GM23338 (cell line): ENCODE measurements at regions not wholly inside any gene's neighbourhood (a gene's known extent, or its start where the extent isn't known, plus 50 kb on each side); places are given as distances from the start of the nearest gene placed in this dataset.

Source experiments
- ATAC-seq: fragments of 200-7000 bp; cut with Tn5 transposase; 3 replicates; pipeline ENCODE4 v1.9.1; 2020
- DNase-seq: peaks from one replicate; pipeline ENCODE4 v3.0.0-alpha.2; 2015; ENCODE audit warnings: low spot score
- H2AFZ ChIP-seq: fragments of 200-600 bp; sonication (generic); 2 replicates; pipeline ENCODE4 v1.8.0; 2016; ENCODE audit warnings: antibody characterized with exemption, mild to moderate bottlenecking, moderate library complexity
- H3F3A ChIP-seq: fragments of 200-600 bp; sonication (generic); replicated peaks from 2 replicates; pipeline ENCODE4 v1.8.0; 2017; ENCODE audit warnings: antibody characterized with exemption, mixed run types, low read depth
- H3K27ac ChIP-seq: fragments of 200-600 bp; sonication (generic); 2 replicates; pipeline ENCODE4 v1.6.1; 2016; ENCODE audit warnings: low read depth
- H3K27me3 ChIP-seq: fragments of 200-600 bp; sonication (generic); 2 replicates; pipeline ENCODE4 v1.8.0; 2016; ENCODE audit warnings: mild to moderate bottlenecking, mixed run types, moderate library complexity; ENCODE audit not compliant: insufficient read depth
- H3K36me3 ChIP-seq: fragments of 200-600 bp; sonication (generic); 2 replicates; pipeline ENCODE4 v1.8.0; 2016; ENCODE audit warnings: mild to moderate bottlenecking; ENCODE audit not compliant: insufficient read depth
- H3K4me1 ChIP-seq: fragments of 200-600 bp; sonication (generic); 2 replicates; pipeline ENCODE4 v1.8.0; 2016; ENCODE audit warnings: mild to moderate bottlenecking, moderate library complexity; ENCODE audit not compliant: insufficient read depth
- H3K4me2 ChIP-seq: fragments of 200-600 bp; sonication (generic); 2 replicates; pipeline ENCODE4 v1.7.1; 2017; ENCODE audit warnings: mixed run types
- H3K4me3 ChIP-seq: fragments of 200-600 bp; sonication (generic); 2 replicates; pipeline ENCODE4 v1.6.1; 2016; ENCODE audit warnings: mixed run types
- H3K79me2 ChIP-seq: fragments of 200-600 bp; sonication (generic); replicated peaks from 2 replicates; pipeline ENCODE4 v1.8.0; 2017; ENCODE audit warnings: mild to moderate bottlenecking; ENCODE audit not compliant: insufficient read depth
- H3K9me2 ChIP-seq: fragments of 200-600 bp; sonication (generic); 2 replicates; pipeline ENCODE4 v1.8.0; 2017; ENCODE audit not compliant: insufficient read depth
- H4K20me1 ChIP-seq: fragments of 200-600 bp; sonication (generic); replicated peaks from 2 replicates; pipeline ENCODE4 v1.8.0; 2017; ENCODE audit warnings: mild to moderate bottlenecking; ENCODE audit not compliant: insufficient read depth
- H3K27ac Mint-ChIP-seq: 2 replicates; pipeline ENCODE4 v1.8.0; 2020; ENCODE audit warnings: inconsistent platforms, mild to moderate bottlenecking, moderate library complexity, mixed read lengths
- H3K27me3 Mint-ChIP-seq: 3 replicates; pipeline ENCODE4 v1.8.0; 2022; ENCODE audit warnings: low read depth, mild to moderate bottlenecking, moderate library complexity, mixed read lengths, inconsistent platforms; ENCODE audit not compliant: insufficient read depth, poor library complexity
- H3K36me3 Mint-ChIP-seq: 3 replicates; pipeline ENCODE4 v1.8.0; 2021; ENCODE audit warnings: low read depth, mild to moderate bottlenecking, inconsistent platforms, moderate library complexity, mixed read lengths
- H3K4me1 Mint-ChIP-seq: 3 replicates; pipeline ENCODE4 v1.8.0; 2020; ENCODE audit warnings: mild to moderate bottlenecking, inconsistent platforms, mixed read lengths
- H3K4me3 Mint-ChIP-seq: 3 replicates; pipeline ENCODE4 v1.8.0; 2021; ENCODE audit warnings: moderate library complexity, mild to moderate bottlenecking, inconsistent platforms, mixed read lengths
- H3K9me3 Mint-ChIP-seq: 3 replicates; pipeline ENCODE4 v1.8.0; 2020; ENCODE audit warnings: moderate library complexity, mild to moderate bottlenecking, inconsistent platforms, mixed read lengths
- CREB1 ChIP-seq: fragments of 250-450 bp; sonication (Bioruptor Pico); IDR thresholded peaks from 2 replicates; pipeline ENCODE4 v1.5.0; 2020; ENCODE audit warnings: low read depth, mild to moderate bottlenecking, moderate library complexity
- EZH2 ChIP-seq: fragments of 200-600 bp; sonication (generic); IDR thresholded peaks from one replicate; pipeline ENCODE4 v1.8.0; 2017; ENCODE audit warnings: antibody characterized with exemption, mild to moderate bottlenecking, low read depth; ENCODE audit not compliant: unreplicated experiment
- EZH2phosphoT487 ChIP-seq: fragments of 200-600 bp; sonication (generic); IDR thresholded peaks from one replicate; pipeline ENCODE4 v1.8.1; 2018; ENCODE audit warnings: antibody characterized with exemption; ENCODE audit not compliant: unreplicated experiment
- JUNB ChIP-seq: IDR thresholded peaks from one replicate; pipeline ENCODE4 v1.6.1; 2016; ENCODE audit warnings: antibody characterized with exemption; ENCODE audit not compliant: unreplicated experiment
- NANOG ChIP-seq: IDR thresholded peaks from 2 replicates; pipeline ENCODE4 v1.6.1; 2016; ENCODE audit warnings: antibody characterized with exemption, borderline replicate concordance
- POLR2AphosphoS5 ChIP-seq: IDR thresholded peaks from 2 replicates; pipeline ENCODE4 v1.6.1; 2016; ENCODE audit warnings: antibody characterized with exemption, low read depth
- STAT1 ChIP-seq: IDR thresholded peaks from one replicate; pipeline ENCODE4 v1.6.1; 2016; ENCODE audit warnings: antibody characterized with exemption; ENCODE audit not compliant: unreplicated experiment
- ZNF114 ChIP-seq: fragments of 250-450 bp; sonication (Bioruptor Pico); IDR thresholded peaks from 2 replicates; pipeline ENCODE4 v1.5.0; 2020; ENCODE audit warnings: mild to moderate bottlenecking, moderate library complexity
- ZNF331 ChIP-seq: fragments of 250-450 bp; sonication (Bioruptor Pico); IDR thresholded peaks from 2 replicates; pipeline ENCODE4 v1.5.0; 2020; ENCODE audit warnings: low read depth, mild to moderate bottlenecking, moderate library complexity
- TF ChIP-seq, protein P1 (sequence below), 2 experiments: fragments of 200-600 bp in 1 of 2; sonication (generic) in 1 of 2; conservative IDR thresholded peaks; 2 replicates each; pipeline versions ENCODE4 v1.5.1 to v1.6.1; 2016 to 2017; ENCODE audit warnings: antibody characterized with exemption in 2 of 2, low read depth in 2 of 2, mild to moderate bottlenecking in 2 of 2, moderate library complexity in 1 of 2
- TF ChIP-seq, protein P2 (sequence below): fragments of 250-450 bp; sonication (Bioruptor Pico); IDR thresholded peaks from 2 replicates; pipeline ENCODE4 v1.5.0; 2020; ENCODE audit warnings: mild to moderate bottlenecking, moderate library complexity
- TF ChIP-seq, protein P3 (sequence below): IDR thresholded peaks from 2 replicates; pipeline ENCODE4 v1.6.1; 2016; ENCODE audit warnings: antibody characterized with exemption
- TF ChIP-seq, protein P4 (sequence below): IDR thresholded peaks from one replicate; pipeline ENCODE4 v1.6.1; 2018; ENCODE audit warnings: antibody characterized with exemption; ENCODE audit not compliant: unreplicated experiment

DNA sequence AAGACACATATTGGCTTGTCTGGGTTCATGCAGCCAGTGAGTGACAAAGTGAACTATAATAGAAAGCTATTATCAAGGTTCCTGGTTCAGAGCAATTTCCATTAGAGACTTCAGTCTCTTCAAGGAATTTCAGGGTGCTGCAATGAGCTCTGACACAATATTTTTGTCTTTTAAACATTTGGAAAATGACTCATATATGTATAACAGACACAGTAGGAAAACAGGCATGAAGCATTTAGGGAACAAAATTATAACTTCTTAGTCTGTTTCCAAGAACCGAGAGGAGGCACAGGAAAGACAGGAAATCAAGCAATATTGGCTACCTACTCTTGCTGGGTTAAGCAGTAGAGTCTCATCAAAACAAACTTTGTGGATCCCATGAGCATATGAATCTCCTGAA lies 170.4 kb downstream of the PTPRC start:
- Histone ChIP-seq H3K79me2 (no peaks in the 10 kb centered on the region), H3K27ac (no peak overlapping the region), H3K4me3 (no peak overlapping the region), H3K9me2 (peaks cover 3% of the 10 kb centered on the region; the same call in 1 of the 2 replicates), H3K4me2 (no peak overlapping the region), H3F3A (no peaks in the 10 kb centered on the region), H2AFZ (peak overlapping the region; percentile 30; the same call in 1 of the 2 replicates), H3K36me3 (0 out of 2 replicates have a peak, but pooled peaks cover 4% of the 10 kb centered on the region), H4K20me1 (no peaks in the 10 kb centered on the region), H3K27me3 (no peaks in the 10 kb centered on the region), H3K4me1 (no peaks in the 10 kb centered on the region)
- no peak for ATAC-seq
- TF ChIP-seq EZH2 (no peak), ZNF114 (CRISPR knock-in tag) (no peak), CREB1 (no peak), JUNB (no peak), ZNF331 (CRISPR knock-in tag) (no peak), POLR2AphosphoS5 (no peak), NANOG (no peak), STAT1 (no peak), EZH2phosphoT487 (no peak)
- TF ChIP-seq, protein P1, sequence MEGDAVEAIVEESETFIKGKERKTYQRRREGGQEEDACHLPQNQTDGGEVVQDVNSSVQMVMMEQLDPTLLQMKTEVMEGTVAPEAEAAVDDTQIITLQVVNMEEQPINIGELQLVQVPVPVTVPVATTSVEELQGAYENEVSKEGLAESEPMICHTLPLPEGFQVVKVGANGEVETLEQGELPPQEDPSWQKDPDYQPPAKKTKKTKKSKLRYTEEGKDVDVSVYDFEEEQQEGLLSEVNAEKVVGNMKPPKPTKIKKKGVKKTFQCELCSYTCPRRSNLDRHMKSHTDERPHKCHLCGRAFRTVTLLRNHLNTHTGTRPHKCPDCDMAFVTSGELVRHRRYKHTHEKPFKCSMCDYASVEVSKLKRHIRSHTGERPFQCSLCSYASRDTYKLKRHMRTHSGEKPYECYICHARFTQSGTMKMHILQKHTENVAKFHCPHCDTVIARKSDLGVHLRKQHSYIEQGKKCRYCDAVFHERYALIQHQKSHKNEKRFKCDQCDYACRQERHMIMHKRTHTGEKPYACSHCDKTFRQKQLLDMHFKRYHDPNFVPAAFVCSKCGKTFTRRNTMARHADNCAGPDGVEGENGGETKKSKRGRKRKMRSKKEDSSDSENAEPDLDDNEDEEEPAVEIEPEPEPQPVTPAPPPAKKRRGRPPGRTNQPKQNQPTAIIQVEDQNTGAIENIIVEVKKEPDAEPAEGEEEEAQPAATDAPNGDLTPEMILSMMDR (conservative IDR thresholded peaks at IDR 0.05; ENCODE audit: low read depth in 2 of 2), result no peak
- TF ChIP-seq, protein P2, sequence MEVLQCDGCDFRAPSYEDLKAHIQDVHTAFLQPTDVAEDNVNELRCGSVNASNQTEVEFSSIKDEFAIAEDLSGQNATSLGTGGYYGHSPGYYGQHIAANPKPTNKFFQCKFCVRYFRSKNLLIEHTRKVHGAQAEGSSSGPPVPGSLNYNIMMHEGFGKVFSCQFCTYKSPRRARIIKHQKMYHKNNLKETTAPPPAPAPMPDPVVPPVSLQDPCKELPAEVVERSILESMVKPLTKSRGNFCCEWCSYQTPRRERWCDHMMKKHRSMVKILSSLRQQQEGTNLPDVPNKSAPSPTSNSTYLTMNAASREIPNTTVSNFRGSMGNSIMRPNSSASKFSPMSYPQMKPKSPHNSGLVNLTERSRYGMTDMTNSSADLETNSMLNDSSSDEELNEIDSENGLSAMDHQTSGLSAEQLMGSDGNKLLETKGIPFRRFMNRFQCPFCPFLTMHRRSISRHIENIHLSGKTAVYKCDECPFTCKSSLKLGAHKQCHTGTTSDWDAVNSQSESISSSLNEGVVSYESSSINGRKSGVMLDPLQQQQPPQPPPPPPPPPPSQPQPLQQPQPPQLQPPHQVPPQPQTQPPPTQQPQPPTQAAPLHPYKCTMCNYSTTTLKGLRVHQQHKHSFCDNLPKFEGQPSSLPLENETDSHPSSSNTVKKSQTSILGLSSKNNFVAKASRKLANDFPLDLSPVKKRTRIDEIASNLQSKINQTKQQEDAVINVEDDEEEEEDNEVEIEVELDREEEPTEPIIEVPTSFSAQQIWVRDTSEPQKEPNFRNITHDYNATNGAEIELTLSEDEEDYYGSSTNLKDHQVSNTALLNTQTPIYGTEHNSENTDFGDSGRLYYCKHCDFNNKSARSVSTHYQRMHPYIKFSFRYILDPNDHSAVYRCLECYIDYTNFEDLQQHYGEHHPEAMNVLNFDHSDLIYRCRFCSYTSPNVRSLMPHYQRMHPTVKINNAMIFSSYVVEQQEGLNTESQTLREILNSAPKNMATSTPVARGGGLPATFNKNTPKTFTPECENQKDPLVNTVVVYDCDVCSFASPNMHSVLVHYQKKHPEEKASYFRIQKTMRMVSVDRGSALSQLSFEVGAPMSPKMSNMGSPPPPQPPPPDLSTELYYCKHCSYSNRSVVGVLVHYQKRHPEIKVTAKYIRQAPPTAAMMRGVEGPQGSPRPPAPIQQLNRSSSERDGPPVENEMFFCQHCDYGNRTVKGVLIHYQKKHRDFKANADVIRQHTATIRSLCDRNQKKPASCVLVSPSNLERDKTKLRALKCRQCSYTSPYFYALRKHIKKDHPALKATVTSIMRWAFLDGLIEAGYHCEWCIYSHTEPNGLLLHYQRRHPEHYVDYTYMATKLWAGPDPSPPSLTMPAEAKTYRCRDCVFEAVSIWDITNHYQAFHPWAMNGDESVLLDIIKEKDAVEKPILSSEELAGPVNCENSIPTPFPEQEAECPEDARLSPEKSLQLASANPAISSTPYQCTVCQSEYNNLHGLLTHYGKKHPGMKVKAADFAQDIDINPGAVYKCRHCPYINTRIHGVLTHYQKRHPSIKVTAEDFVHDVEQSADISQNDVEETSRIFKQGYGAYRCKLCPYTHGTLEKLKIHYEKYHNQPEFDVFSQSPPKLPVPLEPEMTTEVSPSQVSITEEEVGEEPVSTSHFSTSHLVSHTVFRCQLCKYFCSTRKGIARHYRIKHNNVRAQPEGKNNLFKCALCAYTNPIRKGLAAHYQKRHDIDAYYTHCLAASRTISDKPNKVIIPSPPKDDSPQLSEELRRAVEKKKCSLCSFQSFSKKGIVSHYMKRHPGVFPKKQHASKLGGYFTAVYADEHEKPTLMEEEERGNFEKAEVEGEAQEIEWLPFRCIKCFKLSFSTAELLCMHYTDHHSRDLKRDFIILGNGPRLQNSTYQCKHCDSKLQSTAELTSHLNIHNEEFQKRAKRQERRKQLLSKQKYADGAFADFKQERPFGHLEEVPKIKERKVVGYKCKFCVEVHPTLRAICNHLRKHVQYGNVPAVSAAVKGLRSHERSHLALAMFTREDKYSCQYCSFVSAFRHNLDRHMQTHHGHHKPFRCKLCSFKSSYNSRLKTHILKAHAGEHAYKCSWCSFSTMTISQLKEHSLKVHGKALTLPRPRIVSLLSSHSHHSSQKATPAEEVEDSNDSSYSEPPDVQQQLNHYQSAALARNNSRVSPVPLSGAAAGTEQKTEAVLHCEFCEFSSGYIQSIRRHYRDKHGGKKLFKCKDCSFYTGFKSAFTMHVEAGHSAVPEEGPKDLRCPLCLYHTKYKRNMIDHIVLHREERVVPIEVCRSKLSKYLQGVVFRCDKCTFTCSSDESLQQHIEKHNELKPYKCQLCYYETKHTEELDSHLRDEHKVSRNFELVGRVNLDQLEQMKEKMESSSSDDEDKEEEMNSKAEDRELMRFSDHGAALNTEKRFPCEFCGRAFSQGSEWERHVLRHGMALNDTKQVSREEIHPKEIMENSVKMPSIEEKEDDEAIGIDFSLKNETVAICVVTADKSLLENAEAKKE, result no peak
- TF ChIP-seq, protein P3, sequence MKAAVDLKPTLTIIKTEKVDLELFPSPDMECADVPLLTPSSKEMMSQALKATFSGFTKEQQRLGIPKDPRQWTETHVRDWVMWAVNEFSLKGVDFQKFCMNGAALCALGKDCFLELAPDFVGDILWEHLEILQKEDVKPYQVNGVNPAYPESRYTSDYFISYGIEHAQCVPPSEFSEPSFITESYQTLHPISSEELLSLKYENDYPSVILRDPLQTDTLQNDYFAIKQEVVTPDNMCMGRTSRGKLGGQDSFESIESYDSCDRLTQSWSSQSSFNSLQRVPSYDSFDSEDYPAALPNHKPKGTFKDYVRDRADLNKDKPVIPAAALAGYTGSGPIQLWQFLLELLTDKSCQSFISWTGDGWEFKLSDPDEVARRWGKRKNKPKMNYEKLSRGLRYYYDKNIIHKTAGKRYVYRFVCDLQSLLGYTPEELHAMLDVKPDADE, result no peak
- TF ChIP-seq, protein P4, sequence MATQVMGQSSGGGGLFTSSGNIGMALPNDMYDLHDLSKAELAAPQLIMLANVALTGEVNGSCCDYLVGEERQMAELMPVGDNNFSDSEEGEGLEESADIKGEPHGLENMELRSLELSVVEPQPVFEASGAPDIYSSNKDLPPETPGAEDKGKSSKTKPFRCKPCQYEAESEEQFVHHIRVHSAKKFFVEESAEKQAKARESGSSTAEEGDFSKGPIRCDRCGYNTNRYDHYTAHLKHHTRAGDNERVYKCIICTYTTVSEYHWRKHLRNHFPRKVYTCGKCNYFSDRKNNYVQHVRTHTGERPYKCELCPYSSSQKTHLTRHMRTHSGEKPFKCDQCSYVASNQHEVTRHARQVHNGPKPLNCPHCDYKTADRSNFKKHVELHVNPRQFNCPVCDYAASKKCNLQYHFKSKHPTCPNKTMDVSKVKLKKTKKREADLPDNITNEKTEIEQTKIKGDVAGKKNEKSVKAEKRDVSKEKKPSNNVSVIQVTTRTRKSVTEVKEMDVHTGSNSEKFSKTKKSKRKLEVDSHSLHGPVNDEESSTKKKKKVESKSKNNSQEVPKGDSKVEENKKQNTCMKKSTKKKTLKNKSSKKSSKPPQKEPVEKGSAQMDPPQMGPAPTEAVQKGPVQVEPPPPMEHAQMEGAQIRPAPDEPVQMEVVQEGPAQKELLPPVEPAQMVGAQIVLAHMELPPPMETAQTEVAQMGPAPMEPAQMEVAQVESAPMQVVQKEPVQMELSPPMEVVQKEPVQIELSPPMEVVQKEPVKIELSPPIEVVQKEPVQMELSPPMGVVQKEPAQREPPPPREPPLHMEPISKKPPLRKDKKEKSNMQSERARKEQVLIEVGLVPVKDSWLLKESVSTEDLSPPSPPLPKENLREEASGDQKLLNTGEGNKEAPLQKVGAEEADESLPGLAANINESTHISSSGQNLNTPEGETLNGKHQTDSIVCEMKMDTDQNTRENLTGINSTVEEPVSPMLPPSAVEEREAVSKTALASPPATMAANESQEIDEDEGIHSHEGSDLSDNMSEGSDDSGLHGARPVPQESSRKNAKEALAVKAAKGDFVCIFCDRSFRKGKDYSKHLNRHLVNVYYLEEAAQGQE, result no peak
- Mint-ChIP-seq H3K9me3 (peaks cover 15% of the 10 kb centered on the region), H3K36me3 (peaks cover 17% of the 10 kb centered on the region), H3K4me1 (no peaks in the 10 kb centered on the region), H3K27ac (no peak overlapping the region), H3K4me3 (no peak overlapping the region), H3K27me3 (no peaks in the 10 kb centered on the region)
- DNase-seq, result no peak
